ENCODE measurements at regions not wholly inside any gene's neighbourhood (a gene's known extent, or its start where the extent isn't known, plus 50 kb on each side); places are given as distances from the start of the nearest gene placed in this dataset.
A peak's percentile ranks its signal among the peaks of the same experiment; 100 is the strongest.

DNA sequence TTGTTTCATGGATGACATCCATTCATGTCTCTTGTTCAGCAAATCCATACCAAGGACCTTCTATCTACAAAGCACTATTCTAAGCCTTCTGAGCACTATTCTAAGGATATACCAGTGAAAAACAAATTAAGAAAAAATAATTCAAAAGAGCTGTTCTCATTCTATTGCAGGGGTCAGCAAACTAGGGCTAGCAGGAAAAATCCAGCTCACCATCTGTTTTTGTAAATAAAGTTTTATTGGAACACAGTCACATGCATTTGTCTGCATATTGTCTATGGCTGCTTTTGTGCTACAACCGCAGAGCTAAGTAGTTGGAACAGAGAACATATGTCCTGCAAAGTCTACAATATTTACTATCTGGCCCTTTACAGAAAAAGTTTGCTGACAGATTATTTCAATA is 222.7 kb upstream of the DYNLRB2 start:
- H3K36me3 Mint-ChIP-seq (ENCODE audit: insufficient read depth, unreplicated experiment) = no peaks in the 10 kb centered on the region
- no peaks in the 10 kb centered on the region for H3K27me3 Mint-ChIP-seq (ENCODE audit: insufficient read depth, unreplicated experiment)
- CTCF ChIA-PET = interaction anchor here (0.6 kb wide), 1 partner anchor 82 kb away, joined by 3 read pairs; no protein-coding TSS in a partner anchor
- H3K4me3 Mint-ChIP-seq (ENCODE audit: unreplicated experiment) = no peak overlapping the region
- Histone ChIP-seq H3K4me3 (ENCODE audit: low read depth, low read length) (no peak overlapping the region), H3K36me3 (ENCODE audit: control insufficient read depth, insufficient read depth, low read length) (no peaks in the 10 kb centered on the region; the same call in 1 of the 2 replicates), H3K4me1 (no peaks in the 10 kb centered on the region), H3K9me3 (no peaks in the 10 kb centered on the region; the same call in 1 of the 2 replicates), H3K27me3 (replicated peaks; ENCODE audit: control insufficient read depth, insufficient read depth, low read length) (no peaks in the 10 kb centered on the region)
- intact Hi-C loops (cut with micrococcal nuclease; ENCODE audit: unreplicated experiment) = no loop called here
- H3K27ac Mint-ChIP-seq (ENCODE audit: unreplicated experiment) = no peak overlapping the region
- H3K4me1 Mint-ChIP-seq (ENCODE audit: low read depth, unreplicated experiment) = no peaks in the 10 kb centered on the region
- no TSS peak for BruUV-seq (replicated peaks)
- DNase-seq = no peak
- TF ChIP-seq, protein P1, sequence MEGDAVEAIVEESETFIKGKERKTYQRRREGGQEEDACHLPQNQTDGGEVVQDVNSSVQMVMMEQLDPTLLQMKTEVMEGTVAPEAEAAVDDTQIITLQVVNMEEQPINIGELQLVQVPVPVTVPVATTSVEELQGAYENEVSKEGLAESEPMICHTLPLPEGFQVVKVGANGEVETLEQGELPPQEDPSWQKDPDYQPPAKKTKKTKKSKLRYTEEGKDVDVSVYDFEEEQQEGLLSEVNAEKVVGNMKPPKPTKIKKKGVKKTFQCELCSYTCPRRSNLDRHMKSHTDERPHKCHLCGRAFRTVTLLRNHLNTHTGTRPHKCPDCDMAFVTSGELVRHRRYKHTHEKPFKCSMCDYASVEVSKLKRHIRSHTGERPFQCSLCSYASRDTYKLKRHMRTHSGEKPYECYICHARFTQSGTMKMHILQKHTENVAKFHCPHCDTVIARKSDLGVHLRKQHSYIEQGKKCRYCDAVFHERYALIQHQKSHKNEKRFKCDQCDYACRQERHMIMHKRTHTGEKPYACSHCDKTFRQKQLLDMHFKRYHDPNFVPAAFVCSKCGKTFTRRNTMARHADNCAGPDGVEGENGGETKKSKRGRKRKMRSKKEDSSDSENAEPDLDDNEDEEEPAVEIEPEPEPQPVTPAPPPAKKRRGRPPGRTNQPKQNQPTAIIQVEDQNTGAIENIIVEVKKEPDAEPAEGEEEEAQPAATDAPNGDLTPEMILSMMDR (IDR thresholded peaks at IDR 0.05; ENCODE audit: insufficient read depth in 1 of 2, low read depth in 1 of 2, low read length in 1 of 2, severe bottlenecking in 1 of 2, unreplicated experiment in 1 of 2) = no peak
- POLR2A ChIA-PET = no interaction called here
- H3K9me3 Mint-ChIP-seq (ENCODE audit: unreplicated experiment) = peaks cover 12% of the 10 kb centered on the region

DNA sequence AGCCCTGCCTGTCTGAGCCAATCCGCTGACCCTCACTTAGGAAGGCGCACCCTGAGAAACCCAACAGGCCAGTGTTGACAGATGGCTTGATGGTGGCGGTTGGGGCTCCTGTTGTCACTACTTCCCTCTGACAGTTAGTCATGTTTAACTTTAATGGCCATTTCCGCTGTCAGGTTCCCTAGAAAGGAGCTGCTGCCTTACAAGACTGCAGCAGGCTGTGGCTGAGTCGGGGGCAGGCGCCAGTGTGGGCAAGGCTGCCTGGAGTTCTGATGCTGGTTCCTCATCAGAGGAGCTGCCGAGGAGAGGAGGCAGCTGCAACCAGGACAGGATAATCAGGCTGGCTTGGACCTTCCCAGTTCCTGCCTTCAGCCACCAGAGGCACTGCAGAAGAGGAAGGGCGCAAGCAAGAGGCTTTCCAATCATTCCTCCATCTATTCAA is 223.2 kb upstream of the DYNLRB2 start:
- CTCF ChIA-PET = no interaction called here
- H3K4me3 Mint-ChIP-seq (ENCODE audit: unreplicated experiment) = no peak overlapping the region
- intact Hi-C loops (cut with micrococcal nuclease; ENCODE audit: unreplicated experiment) = no loop called here

DNA sequence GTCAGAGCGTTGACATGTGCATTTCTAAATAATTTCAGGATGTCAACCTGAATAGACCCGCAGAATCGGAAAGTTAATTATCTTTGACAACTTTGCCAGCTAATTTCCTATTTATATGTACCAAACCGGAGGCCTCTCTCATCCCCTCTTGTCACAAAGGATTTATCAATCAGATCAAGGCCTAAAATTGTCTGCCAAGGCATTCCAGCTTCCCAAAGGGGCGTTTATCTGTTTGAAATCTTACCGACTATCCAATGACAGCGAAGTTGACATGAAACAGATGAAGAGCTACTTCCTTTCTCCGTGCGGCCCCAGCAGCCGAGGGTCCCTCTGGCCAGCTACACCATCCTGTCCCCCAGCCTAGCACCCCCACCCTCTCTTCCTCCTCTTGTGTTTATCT is 223.7 kb upstream of the DYNLRB2 start:
- BruUV-seq (replicated peaks) = no TSS peak
- Histone ChIP-seq H3K27me3 (replicated peaks; ENCODE audit: control insufficient read depth, insufficient read depth, low read length) (no peaks in the 10 kb centered on the region), H3K36me3 (ENCODE audit: control insufficient read depth, insufficient read depth, low read length) (no peaks in the 10 kb centered on the region; the same call in 1 of the 2 replicates), H3K4me3 (ENCODE audit: low read depth, low read length) (no peak overlapping the region), H3K4me1 (no peaks in the 10 kb centered on the region), H3K9me3 (no peaks in the 10 kb centered on the region; the same call in 1 of the 2 replicates)
- CTCF ChIA-PET = no interaction called here
- intact Hi-C loops (cut with micrococcal nuclease; ENCODE audit: unreplicated experiment) = no loop called here
- Mint-ChIP-seq H3K4me1 (ENCODE audit: low read depth, unreplicated experiment) (no peaks in the 10 kb centered on the region), H3K9me3 (ENCODE audit: unreplicated experiment) (peaks cover 12% of the 10 kb centered on the region), H3K27ac (ENCODE audit: unreplicated experiment) (no peak overlapping the region), H3K36me3 (ENCODE audit: insufficient read depth, unreplicated experiment) (no peaks in the 10 kb centered on the region), H3K4me3 (ENCODE audit: unreplicated experiment) (no peak overlapping the region), H3K27me3 (ENCODE audit: insufficient read depth, unreplicated experiment) (no peaks in the 10 kb centered on the region)
- TF ChIP-seq, protein P1 (IDR thresholded peaks at IDR 0.05; ENCODE audit: insufficient read depth in 1 of 2, low read depth in 1 of 2, low read length in 1 of 2, severe bottlenecking in 1 of 2, unreplicated experiment in 1 of 2) = no peak
- POLR2A ChIA-PET = no interaction called here
- no peak for DNase-seq

More for the DNA sequence above, 223.2 kb upstream of the DYNLRB2 start:
- POLR2A ChIA-PET = no interaction called here
- no peaks in the 10 kb centered on the region for H3K36me3 Mint-ChIP-seq (ENCODE audit: insufficient read depth, unreplicated experiment)
- TF ChIP-seq, protein P1 (IDR thresholded peaks at IDR 0.05; ENCODE audit: insufficient read depth in 1 of 2, low read depth in 1 of 2, low read length in 1 of 2, severe bottlenecking in 1 of 2, unreplicated experiment in 1 of 2) = peak; percentile 21 to 35
- DNase-seq = peak in 1 of 2 experiments; percentile 26
- Histone ChIP-seq H3K27me3 (replicated peaks; ENCODE audit: control insufficient read depth, insufficient read depth, low read length) (no peaks in the 10 kb centered on the region), H3K36me3 (ENCODE audit: control insufficient read depth, insufficient read depth, low read length) (no peaks in the 10 kb centered on the region; the same call in 1 of the 2 replicates), H3K9me3 (no peaks in the 10 kb centered on the region; the same call in 1 of the 2 replicates), H3K4me3 (ENCODE audit: low read depth, low read length) (no peak overlapping the region), H3K4me1 (no peaks in the 10 kb centered on the region)
- BruUV-seq (replicated peaks) = no TSS peak
- H3K9me3 Mint-ChIP-seq (ENCODE audit: unreplicated experiment) = peaks cover 12% of the 10 kb centered on the region
- H3K27me3 Mint-ChIP-seq (ENCODE audit: insufficient read depth, unreplicated experiment) = no peaks in the 10 kb centered on the region
- no peak overlapping the region for H3K27ac Mint-ChIP-seq (ENCODE audit: unreplicated experiment)
- no peaks in the 10 kb centered on the region for H3K4me1 Mint-ChIP-seq (ENCODE audit: low read depth, unreplicated experiment)

Data from Caco-2 (cell line).